Keratinocyte (primary cell): ENCODE measurements at regions not wholly inside any gene's neighbourhood (a gene's known extent, or its start where the extent isn't known, plus 50 kb on each side); places are given as distances from the start of the nearest gene placed in this dataset.

Experiments used
- DNase-seq: peaks from one replicate; pipeline ENCODE4 v3.0.0-alpha.2; 2011; ENCODE audit warnings: low read depth, missing footprints, low spot score
- FAIRE-seq: peaks from 2 replicates; lab custom pipeline; 2011; peaks lifted over from hg19 to GRCh38; lab: Jason Lieb, UNC
- H2AFZ ChIP-seq: 2 replicates; pipeline ENCODE4 v1.6.0; 2012; ENCODE audit warnings: low read length, control low read depth, inconsistent platforms; ENCODE audit not compliant: control insufficient read depth
- H3K27ac ChIP-seq: 2 replicates; pipeline ENCODE4 v1.5.1; 2011; ENCODE audit warnings: low read length; ENCODE audit not compliant: control insufficient read depth, insufficient read depth
- H3K27me3 ChIP-seq: 3 replicates; pipeline ENCODE4 v1.6.0; 2011; ENCODE audit warnings: low read length; ENCODE audit not compliant: control insufficient read depth, insufficient read depth; ENCODE audit errors: extremely low read depth
- H3K36me3 ChIP-seq, 2 experiments: 2 replicates in 1 of 2; 3 replicates in 1 of 2; pipeline ENCODE4 v1.5.1; 2011; ENCODE audit warnings: low read length in 2 of 2, mild to moderate bottlenecking in 1 of 2; ENCODE audit not compliant: control insufficient read depth in 2 of 2, insufficient read depth in 2 of 2; ENCODE audit errors: extremely low read depth in 1 of 2
- H3K4me1 ChIP-seq: 3 replicates; pipeline ENCODE4 v1.5.1; 2011; ENCODE audit warnings: low read length; ENCODE audit not compliant: control insufficient read depth, insufficient read depth; ENCODE audit errors: extremely low read depth
- H3K4me2 ChIP-seq: 3 replicates; pipeline ENCODE4 v1.6.0; 2011; ENCODE audit warnings: low read depth, low read length; ENCODE audit not compliant: control insufficient read depth, insufficient read depth; ENCODE audit errors: extremely low read depth
- H3K4me3 ChIP-seq, 3 experiments: fragments of 200-600 bp in 1 of 3; sonication (generic) in 1 of 3; 2 replicates in 2 of 3; 3 replicates in 1 of 3; pipeline ENCODE4 v1.5.1; 2011 to 2016; ENCODE audit warnings: low read length in 3 of 3, mild to moderate bottlenecking in 3 of 3, control low read depth in 2 of 3, inconsistent platforms in 1 of 3, low read depth in 1 of 3, mixed read lengths in 1 of 3, mixed run types in 1 of 3, moderate library complexity in 1 of 3; ENCODE audit not compliant: control insufficient read depth in 2 of 3, insufficient read depth in 2 of 3; ENCODE audit errors: extremely low read depth in 1 of 3
- H3K79me2 ChIP-seq: 2 replicates; pipeline ENCODE4 v1.6.0; 2012; ENCODE audit warnings: low read length; ENCODE audit not compliant: control insufficient read depth, insufficient read depth
- H3K9ac ChIP-seq: 3 replicates; pipeline ENCODE4 v1.6.0; 2011; ENCODE audit warnings: low read length; ENCODE audit not compliant: control insufficient read depth, insufficient read depth; ENCODE audit errors: extremely low read depth
- H3K9me1 ChIP-seq: 3 replicates; pipeline ENCODE4 v1.6.0; 2011; ENCODE audit warnings: low read length; ENCODE audit not compliant: control insufficient read depth, insufficient read depth; ENCODE audit errors: extremely low read depth
- H3K9me3 ChIP-seq: 2 replicates; pipeline ENCODE4 v1.5.1; 2012; ENCODE audit warnings: low read depth, low read length; ENCODE audit not compliant: control insufficient read depth
- H4K20me1 ChIP-seq: 3 replicates; pipeline ENCODE4 v1.6.0; 2011; ENCODE audit warnings: low read length; ENCODE audit not compliant: control insufficient read depth, insufficient read depth; ENCODE audit errors: extremely low read depth
- CTCF ChIP-seq, 3 experiments: IDR thresholded peaks in 1 of 3; conservative IDR thresholded peaks in 1 of 3; optimal IDR thresholded peaks in 1 of 3; 2 replicates in 2 of 3; 3 replicates in 1 of 3; pipeline versions ENCODE3 to v1.5.1; 2011; ENCODE audit warnings: low read length in 3 of 3, mild to moderate bottlenecking in 3 of 3, moderate library complexity in 2 of 3, control low read depth in 1 of 3, inconsistent platforms in 1 of 3; ENCODE audit not compliant: insufficient read depth in 2 of 3; ENCODE audit errors: extremely low read depth in 1 of 3
- EZH2 ChIP-seq: IDR thresholded peaks from one replicate; pipeline ENCODE4 v1.6.1; 2012; ENCODE audit warnings: inconsistent platforms, mild to moderate bottlenecking, low read length, moderate library complexity
- dilution Hi-C: fragments of 300-500 bp; cut with MboI; formaldehyde crosslinking; loops from one replicate; pipeline ENCODE4 v1.7.0; 2020; ENCODE audit warnings: low sequenced_read_pairs; ENCODE audit not compliant: extremely low pct_ligation_motif_present

- DNase-seq: peak; percentile 42
- no peak overlapping the region for H3K4me3 ChIP-seq
- dilution Hi-C loops: no loop called here
- no peak overlapping the region for H2AFZ ChIP-seq
- H3K4me1 ChIP-seq: no peaks in the 10 kb centered on the region
- no peaks in the 10 kb centered on the region for H4K20me1 ChIP-seq
- H3K9me1 ChIP-seq: no peaks in the 10 kb centered on the region
- H3K9me3 ChIP-seq: no peaks in the 10 kb centered on the region
- H3K27ac ChIP-seq: no peak overlapping the region
- no peaks in the 10 kb centered on the region for H3K79me2 ChIP-seq
- H3K27me3 ChIP-seq: no peaks in the 10 kb centered on the region
- FAIRE-seq: peak; percentile 46
- TF ChIP-seq EZH2 (no peak), CTCF (optimal IDR thresholded peaks at IDR 0.05 in 1 of 3, IDR thresholded peaks at IDR 0.05 in 1 of 3, conservative IDR thresholded peaks at IDR 0.05 in 1 of 3; ENCODE audit: extremely low read depth in 1 of 3, insufficient read depth in 2 of 3, low read length in 3 of 3) (peak; percentile 89 to 93 (median 91))
- no peak overlapping the region for H3K4me2 ChIP-seq
- H3K9ac ChIP-seq: no peak overlapping the region
- no peaks in the 10 kb centered on the region for H3K36me3 ChIP-seq
These were observed 91.7 kb upstream of the CXorf66 start for GRCh38 chrX:140057001-140057411.

GRCh38 chrX:140053846-140054245, 88.5 kb upstream of the CXorf66 start:
- no peak for DNase-seq
- no peaks in the 10 kb centered on the region for H3K9me3 ChIP-seq
- H2AFZ ChIP-seq: no peak overlapping the region
- H3K4me2 ChIP-seq: no peak overlapping the region
- no peak overlapping the region for H3K9ac ChIP-seq
- dilution Hi-C loops: no loop called here
- no peak overlapping the region for H3K4me3 ChIP-seq
- no peaks in the 10 kb centered on the region for H3K4me1 ChIP-seq
- TF ChIP-seq EZH2: no peak
- TF ChIP-seq CTCF (optimal IDR thresholded peaks at IDR 0.05 in 1 of 3, IDR thresholded peaks at IDR 0.05 in 1 of 3, conservative IDR thresholded peaks at IDR 0.05 in 1 of 3; ENCODE audit: extremely low read depth in 1 of 3, insufficient read depth in 2 of 3, low read length in 3 of 3): no peak
- no peak overlapping the region for H3K27ac ChIP-seq
- H3K36me3 ChIP-seq: no peaks in the 10 kb centered on the region
- FAIRE-seq: no peak
- no peaks in the 10 kb centered on the region for H3K27me3 ChIP-seq
- no peaks in the 10 kb centered on the region for H3K9me1 ChIP-seq
- no peaks in the 10 kb centered on the region for H3K79me2 ChIP-seq
- no peaks in the 10 kb centered on the region for H4K20me1 ChIP-seq
